ENCODE measurements at regions not wholly inside any gene's neighbourhood (a gene's known extent, or its start where the extent isn't known, plus 50 kb on each side); places are given as distances from the start of the nearest gene placed in this dataset.

DNA sequence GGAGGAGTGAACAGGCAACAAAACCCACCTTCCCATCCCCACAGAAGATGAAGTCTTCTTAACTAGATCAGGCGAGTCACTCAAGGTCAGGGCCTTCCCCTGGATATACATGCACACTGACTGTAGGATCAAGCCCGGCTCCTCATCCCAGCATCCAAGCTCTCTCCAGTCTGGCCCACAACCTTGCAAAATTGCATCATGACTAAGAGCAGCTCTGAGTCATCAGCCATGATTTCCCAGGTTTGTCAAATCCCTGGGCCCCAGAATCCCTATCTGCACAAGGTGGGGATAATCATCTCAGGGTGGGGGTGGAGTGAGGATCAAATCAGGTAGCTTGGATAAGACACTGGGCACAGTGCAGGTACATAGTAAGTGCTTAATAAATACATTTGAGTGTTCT, 199.3 kb upstream of the GRIK3 start:
- Histone ChIP-seq H3K4me3 (no peak overlapping the region), H3K4me1 (ENCODE audit: low read depth) (no peaks in the 10 kb centered on the region), H3K36me3 (ENCODE audit: low read depth) (no peaks in the 10 kb centered on the region), H3K9me3 (no peaks in the 10 kb centered on the region)
- DNase-seq = no peak
- no peak for TF ChIP-seq CTCF (IDR thresholded peaks at IDR 0.05)
- intact Hi-C loops (cut with DNase I, micrococcal nuclease) = no loop called here
- no peak for ATAC-seq

DNA sequence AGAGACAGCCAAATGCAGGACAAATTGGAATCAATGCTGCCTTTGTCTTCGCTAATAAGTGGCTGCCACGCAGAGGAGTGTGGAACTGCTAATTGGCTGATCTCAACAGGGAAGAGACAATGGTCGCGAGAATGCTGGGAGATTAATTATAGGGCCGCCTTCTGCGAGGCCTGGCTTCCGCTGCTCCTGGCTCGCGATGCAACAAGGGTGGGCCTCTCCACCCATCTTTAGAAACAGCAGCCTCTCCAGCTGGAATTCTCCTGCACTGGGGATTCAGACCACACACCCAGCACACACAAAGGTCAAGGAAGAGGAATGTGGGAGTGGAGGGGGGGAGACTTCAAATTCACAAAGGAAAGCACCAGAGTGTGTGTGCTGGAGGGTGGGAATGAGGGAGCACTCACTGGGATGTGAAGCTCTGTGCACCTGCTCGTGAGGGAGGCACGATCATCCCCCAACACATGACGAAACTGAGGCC, 200.7 kb upstream of the GRIK3 start:
- no peak for TF ChIP-seq CTCF (IDR thresholded peaks at IDR 0.05)

DNA sequence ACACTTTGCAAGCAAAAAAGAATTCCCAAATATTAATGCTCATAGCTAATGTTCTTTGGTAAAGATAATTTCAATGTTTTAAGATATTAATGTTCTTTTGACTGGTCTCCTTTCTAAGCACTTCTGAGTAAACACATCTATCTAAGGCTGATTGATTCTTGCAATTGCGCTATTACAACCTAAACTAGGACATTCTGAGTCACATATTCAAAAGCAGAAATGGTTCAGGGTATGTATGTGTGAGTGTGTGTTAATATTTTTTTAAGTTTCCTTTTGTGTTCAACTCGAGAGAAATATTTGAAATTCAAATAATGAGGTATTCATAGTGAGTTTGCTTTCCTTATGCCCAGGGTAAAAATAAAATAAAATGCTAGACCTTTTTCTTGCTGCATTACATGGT, 203.6 kb upstream of the GRIK3 start:
- Histone ChIP-seq H3K9me3 (no peaks in the 10 kb centered on the region), H3K4me1 (ENCODE audit: low read depth) (no peaks in the 10 kb centered on the region), H3K36me3 (ENCODE audit: low read depth) (no peaks in the 10 kb centered on the region), H3K4me3 (no peak overlapping the region)
- DNase-seq (no peak), ATAC-seq (no peak)
- no peak for TF ChIP-seq CTCF (IDR thresholded peaks at IDR 0.05)
- intact Hi-C loops (cut with DNase I, micrococcal nuclease) = no loop called here

More for the DNA sequence above, 200.7 kb upstream of the GRIK3 start:
- DNase-seq (no peak), ATAC-seq (no peak)
- Histone ChIP-seq H3K36me3 (ENCODE audit: low read depth) (no peaks in the 10 kb centered on the region), H3K9me3 (no peaks in the 10 kb centered on the region), H3K4me3 (no peak overlapping the region), H3K4me1 (ENCODE audit: low read depth) (no peaks in the 10 kb centered on the region)
- intact Hi-C loops (cut with DNase I, micrococcal nuclease) = no loop called here

GRCh38 chr1:37238364-37239224, 204.3 kb upstream of the GRIK3 start:
- no peak for TF ChIP-seq CTCF (IDR thresholded peaks at IDR 0.05)
- H3K4me3 ChIP-seq = no peak overlapping the region
- no peaks in the 10 kb centered on the region for H3K36me3 ChIP-seq (ENCODE audit: low read depth)
- H3K4me1 ChIP-seq (ENCODE audit: low read depth) = no peaks in the 10 kb centered on the region
- no peaks in the 10 kb centered on the region for H3K9me3 ChIP-seq
- intact Hi-C loops (cut with DNase I, micrococcal nuclease) = no loop called here
- ATAC-seq = no peak
- DNase-seq = no peak

DNA sequence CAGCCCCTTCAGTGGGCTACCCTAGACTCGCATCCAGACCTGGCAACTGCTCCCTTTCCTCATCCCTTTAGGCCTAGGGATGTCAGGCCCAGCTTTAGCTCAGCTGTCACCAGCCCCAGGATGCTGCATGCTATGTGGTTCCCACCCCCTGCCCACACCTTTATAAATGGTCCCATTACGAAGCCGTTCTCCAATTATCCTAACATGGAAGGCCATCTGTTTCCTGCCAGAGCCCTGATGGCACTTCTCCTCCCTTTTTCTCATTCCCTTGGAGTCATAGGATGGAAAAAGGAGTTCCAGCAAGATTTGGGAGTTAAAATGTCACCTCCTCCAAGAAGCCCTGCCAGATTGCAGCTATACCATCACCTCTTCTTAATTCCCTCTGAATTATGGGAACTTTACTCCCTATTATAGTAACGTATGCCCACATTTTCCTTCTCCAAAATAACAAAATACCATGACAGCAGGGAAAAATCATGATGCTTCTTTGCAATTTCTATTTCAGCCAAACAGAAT, 205.0 kb upstream of the GRIK3 start:
- H3K9me3 ChIP-seq = no peaks in the 10 kb centered on the region
- no peak overlapping the region for H3K4me3 ChIP-seq
- H3K4me1 ChIP-seq (ENCODE audit: low read depth) = no peaks in the 10 kb centered on the region
- intact Hi-C loops (cut with DNase I, micrococcal nuclease) = no loop called here
- no peaks in the 10 kb centered on the region for H3K36me3 ChIP-seq (ENCODE audit: low read depth)
- no peak for DNase-seq
- no peak for TF ChIP-seq CTCF (IDR thresholded peaks at IDR 0.05)
- no peak for ATAC-seq

Data from mucosa of descending colon (tissue), 3 donors.